ENCODE measurements at regions not wholly inside any gene's neighbourhood (a gene's known extent, or its start where the extent isn't known, plus 50 kb on each side); places are given as distances from the start of the nearest gene placed in this dataset.

GRCh38 chr12:20132818-20133217 is 235.5 kb upstream of the PDE3A start:
- TF ChIP-seq CTCF (IDR thresholded peaks at IDR 0.05): no peak
- no peak for TF ChIP-seq POLR2A (IDR thresholded peaks at IDR 0.05)
- no peak for TF ChIP-seq POLR2AphosphoS5 (IDR thresholded peaks at IDR 0.05)

Measured in suprapubic skin (tissue), 4 donors.